HepG2 (cell line): ENCODE measurements at regions not wholly inside any gene's neighbourhood (a gene's known extent, or its start where the extent isn't known, plus 50 kb on each side); places are given as distances from the start of the nearest gene placed in this dataset.

Experiments
- AFF4 ChIP-seq: sonication (generic); formaldehyde crosslinking; IDR thresholded peaks from 2 replicates; pipeline ENCODE4 v1.4.0; 2020; ENCODE audit warnings: missing genetic modification reagents
- HNRNPL ChIP-seq: fragments of 200-400 bp; formaldehyde crosslinking; IDR thresholded peaks from 2 replicates; pipeline ENCODE4 v1.6.1; 2017; ENCODE audit warnings: mild to moderate bottlenecking, low read depth, low read length
- MAF1 ChIP-seq: sonication (generic); formaldehyde crosslinking; IDR thresholded peaks from 2 replicates; pipeline ENCODE4 v1.5.0; 2020; ENCODE audit warnings: missing genetic modification reagents, borderline replicate concordance
- MIXL1 ChIP-seq: IDR thresholded peaks from 2 replicates; pipeline ENCODE4 v1.6.1; 2016
- PRMT3 ChIP-seq: sonication (generic); formaldehyde crosslinking; IDR thresholded peaks from 2 replicates; pipeline ENCODE4 v1.8.1; 2022; ENCODE audit warnings: low read depth, mild to moderate bottlenecking, moderate library complexity, missing genetic modification reagents, borderline replicate concordance
- UBTF ChIP-seq: sonication (generic); formaldehyde crosslinking; IDR thresholded peaks from 2 replicates; pipeline ENCODE4 v1.4.0; 2020; ENCODE audit warnings: mild to moderate bottlenecking, missing genetic modification reagents
- TF ChIP-seq, protein P1 (sequence below): sonication (generic); formaldehyde crosslinking; IDR thresholded peaks from 2 replicates; pipeline ENCODE4 v1.4.0; 2020; ENCODE audit warnings: mild to moderate bottlenecking, missing genetic modification reagents
- TF ChIP-seq, protein P2 (sequence below): IDR thresholded peaks from 2 replicates; pipeline ENCODE4 v1.6.1; 2016

- TF ChIP-seq, protein P1, sequence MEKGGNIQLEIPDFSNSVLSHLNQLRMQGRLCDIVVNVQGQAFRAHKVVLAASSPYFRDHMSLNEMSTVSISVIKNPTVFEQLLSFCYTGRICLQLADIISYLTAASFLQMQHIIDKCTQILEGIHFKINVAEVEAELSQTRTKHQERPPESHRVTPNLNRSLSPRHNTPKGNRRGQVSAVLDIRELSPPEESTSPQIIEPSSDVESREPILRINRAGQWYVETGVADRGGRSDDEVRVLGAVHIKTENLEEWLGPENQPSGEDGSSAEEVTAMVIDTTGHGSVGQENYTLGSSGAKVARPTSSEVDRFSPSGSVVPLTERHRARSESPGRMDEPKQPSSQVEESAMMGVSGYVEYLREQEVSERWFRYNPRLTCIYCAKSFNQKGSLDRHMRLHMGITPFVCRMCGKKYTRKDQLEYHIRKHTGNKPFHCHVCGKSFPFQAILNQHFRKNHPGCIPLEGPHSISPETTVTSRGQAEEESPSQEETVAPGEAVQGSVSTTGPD (CRISPR knock-in tag), result no peak
- TF ChIP-seq, protein P2, sequence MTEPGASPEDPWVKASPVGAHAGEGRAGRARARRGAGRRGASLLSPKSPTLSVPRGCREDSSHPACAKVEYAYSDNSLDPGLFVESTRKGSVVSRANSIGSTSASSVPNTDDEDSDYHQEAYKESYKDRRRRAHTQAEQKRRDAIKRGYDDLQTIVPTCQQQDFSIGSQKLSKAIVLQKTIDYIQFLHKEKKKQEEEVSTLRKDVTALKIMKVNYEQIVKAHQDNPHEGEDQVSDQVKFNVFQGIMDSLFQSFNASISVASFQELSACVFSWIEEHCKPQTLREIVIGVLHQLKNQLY (CRISPR knock-in tag), result no peak
- TF ChIP-seq MAF1 (CRISPR knock-in tag), result no peak
- no peak for TF ChIP-seq PRMT3
- no peak for TF ChIP-seq HNRNPL
- TF ChIP-seq UBTF (CRISPR knock-in tag), result no peak
- no peak for TF ChIP-seq MIXL1 (CRISPR knock-in tag)
- TF ChIP-seq AFF4, result no peak
Observed at GRCh38 chr2:237205043-237205541, 119.4 kb downstream of the COPS8 start (continued).
